Epithelial cell of proximal tubule (primary cell): ENCODE measurements at regions not wholly inside any gene's neighbourhood (a gene's known extent, or its start where the extent isn't known, plus 50 kb on each side); places are given as distances from the start of the nearest gene placed in this dataset.

Experiments used
- DNase-seq: peaks from one replicate; pipeline ENCODE4 v3.0.0-alpha.2; 2011; ENCODE audit warnings: low read depth
- H3K4me3 ChIP-seq: 2 replicates; pipeline ENCODE4 v1.5.1; 2011; ENCODE audit warnings: low read depth, mild to moderate bottlenecking, low read length
- TF ChIP-seq, protein P1 (sequence below): conservative IDR thresholded peaks from 2 replicates; pipeline ENCODE4 v1.5.1; 2012; ENCODE audit warnings: low read depth, mild to moderate bottlenecking, low read length

DNA sequence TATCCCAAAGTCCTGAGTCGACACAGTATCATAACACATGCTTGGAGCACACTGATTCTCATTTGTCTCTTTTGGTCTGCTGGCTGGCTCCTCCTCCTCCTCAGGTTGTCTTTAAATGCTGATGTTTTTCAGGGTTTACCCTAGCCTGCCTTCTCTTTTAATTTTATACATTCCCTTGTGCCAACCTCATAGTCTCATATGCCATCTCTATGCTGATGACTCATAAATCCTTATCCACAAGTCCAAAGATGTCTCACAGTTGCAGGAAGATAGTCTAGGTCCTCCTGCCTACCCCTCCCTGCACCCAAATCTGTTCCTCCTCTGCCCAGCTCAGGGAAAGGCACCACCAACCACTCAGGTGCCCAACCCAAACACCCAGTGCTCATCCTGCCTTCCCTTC, 108.3 kb downstream of the SIPA1L2 start:
- DNase-seq = no peak
- TF ChIP-seq, protein P1, sequence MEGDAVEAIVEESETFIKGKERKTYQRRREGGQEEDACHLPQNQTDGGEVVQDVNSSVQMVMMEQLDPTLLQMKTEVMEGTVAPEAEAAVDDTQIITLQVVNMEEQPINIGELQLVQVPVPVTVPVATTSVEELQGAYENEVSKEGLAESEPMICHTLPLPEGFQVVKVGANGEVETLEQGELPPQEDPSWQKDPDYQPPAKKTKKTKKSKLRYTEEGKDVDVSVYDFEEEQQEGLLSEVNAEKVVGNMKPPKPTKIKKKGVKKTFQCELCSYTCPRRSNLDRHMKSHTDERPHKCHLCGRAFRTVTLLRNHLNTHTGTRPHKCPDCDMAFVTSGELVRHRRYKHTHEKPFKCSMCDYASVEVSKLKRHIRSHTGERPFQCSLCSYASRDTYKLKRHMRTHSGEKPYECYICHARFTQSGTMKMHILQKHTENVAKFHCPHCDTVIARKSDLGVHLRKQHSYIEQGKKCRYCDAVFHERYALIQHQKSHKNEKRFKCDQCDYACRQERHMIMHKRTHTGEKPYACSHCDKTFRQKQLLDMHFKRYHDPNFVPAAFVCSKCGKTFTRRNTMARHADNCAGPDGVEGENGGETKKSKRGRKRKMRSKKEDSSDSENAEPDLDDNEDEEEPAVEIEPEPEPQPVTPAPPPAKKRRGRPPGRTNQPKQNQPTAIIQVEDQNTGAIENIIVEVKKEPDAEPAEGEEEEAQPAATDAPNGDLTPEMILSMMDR = no peak
- no peak overlapping the region for H3K4me3 ChIP-seq

- DNase-seq = no peak
- H3K4me3 ChIP-seq = no peak overlapping the region
- TF ChIP-seq, protein P1 = no peak
Observed at GRCh38 chr1:232519186-232519585, 110.7 kb downstream of the SIPA1L2 start.

- no peak overlapping the region for H3K4me3 ChIP-seq
- TF ChIP-seq, protein P1 = no peak
- DNase-seq = no peak
Observed at GRCh38 chr1:232518349-232518748, 111.6 kb downstream of the SIPA1L2 start.

DNA sequence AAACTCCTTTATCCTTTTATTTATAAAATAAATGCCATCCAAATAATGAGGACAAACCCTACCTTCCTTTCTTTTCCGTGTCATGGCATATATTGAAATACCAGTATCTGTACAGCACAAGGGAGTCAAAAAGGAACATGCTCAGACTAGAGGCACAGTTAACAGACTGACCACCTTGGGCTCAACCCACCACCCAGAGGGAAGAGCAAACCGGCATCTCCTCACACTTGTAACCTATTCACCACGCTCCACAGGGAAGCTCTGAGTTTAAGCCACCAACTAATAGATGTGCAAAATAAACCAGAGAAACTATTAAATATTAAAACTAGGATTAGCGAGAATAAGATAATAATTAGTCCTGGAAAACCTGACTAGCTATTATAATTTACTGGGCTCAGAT, 112.7 kb downstream of the SIPA1L2 start:
- no peak overlapping the region for H3K4me3 ChIP-seq
- no peak for DNase-seq
- TF ChIP-seq, protein P1 = no peak

- no peak for DNase-seq
- TF ChIP-seq, protein P1 = no peak
- H3K4me3 ChIP-seq = no peak overlapping the region
Observed at GRCh38 chr1:232515706-232516105, 114.2 kb downstream of the SIPA1L2 start.

DNA sequence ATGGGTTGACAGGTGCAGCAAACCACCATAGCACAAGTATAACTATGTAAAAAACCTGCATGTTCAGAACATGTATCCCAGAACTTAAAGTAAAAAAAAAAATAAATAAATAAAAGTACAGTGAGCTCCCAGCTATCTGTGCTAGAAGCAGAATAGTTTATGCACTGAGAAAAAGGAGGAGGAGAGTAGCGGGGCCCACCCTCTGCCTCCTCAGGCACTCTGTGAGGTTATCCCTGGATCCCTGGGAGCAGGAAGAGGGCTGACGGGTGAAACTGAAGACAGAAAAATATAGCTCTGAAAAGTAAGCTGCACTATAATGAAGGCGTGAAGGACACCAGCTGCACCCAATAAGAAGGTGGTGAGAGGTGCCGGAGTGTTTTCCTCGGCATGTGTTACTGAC, 117.2 kb downstream of the SIPA1L2 start:
- no peak overlapping the region for H3K4me3 ChIP-seq
- TF ChIP-seq, protein P1 = no peak
- no peak for DNase-seq

- TF ChIP-seq, protein P1 = no peak
- no peak overlapping the region for H3K4me3 ChIP-seq
- no peak for DNase-seq
Observed at GRCh38 chr1:232511172-232511571, 118.8 kb downstream of the SIPA1L2 start.
